ENCODE measurements at regions not wholly inside any gene's neighbourhood (a gene's known extent, or its start where the extent isn't known, plus 50 kb on each side); places are given as distances from the start of the nearest gene placed in this dataset.

- H3K4me3 ChIP-seq = no peak overlapping the region
- 69 to 73% methylated on average over 5 to 7 of the region's 7 CpGs for WGBS, 2 donors
- intact Hi-C loops (cut with DNase I; ENCODE audit: low total_unique reads) = loop anchor here (10.0 kb wide), 3 partner anchors 113 to 257 kb away; no protein-coding TSS in a partner anchor
- H3K27ac ChIP-seq = no peak overlapping the region
- TF ChIP-seq CTCF (IDR thresholded peaks at IDR 0.05) (no peak), POLR2A (IDR thresholded peaks at IDR 0.05) (no peak)
- no peaks in the 10 kb centered on the region for H3K9me3 ChIP-seq
- H3K4me1 ChIP-seq = peaks cover 5% of the 10 kb centered on the region
- no peaks in the 10 kb centered on the region for H3K36me3 ChIP-seq (ENCODE audit: low read depth, missing control alignments)
- DNase-seq = no peak
- H3K27me3 ChIP-seq = no peaks in the 10 kb centered on the region
Observed at GRCh38 chr12:132411457-132411856, 78.5 kb upstream of the FBRSL1 start.

GRCh38 chr12:132410849-132411248, 79.1 kb upstream of the FBRSL1 start:
- Histone ChIP-seq H3K4me1 (peaks cover 5% of the 10 kb centered on the region), H3K27me3 (no peaks in the 10 kb centered on the region)
- intact Hi-C loops (cut with DNase I; ENCODE audit: low total_unique reads) = loop anchor here (10.0 kb wide), 3 partner anchors 114 to 256 kb away; no protein-coding TSS in a partner anchor

GRCh38 chr12:132410296-132410625, 79.7 kb upstream of the FBRSL1 start:
- DNase-seq = no peak
- Histone ChIP-seq H3K27me3 (no peaks in the 10 kb centered on the region), H3K36me3 (ENCODE audit: low read depth, missing control alignments) (no peaks in the 10 kb centered on the region), H3K9me3 (no peaks in the 10 kb centered on the region), H3K27ac (no peak overlapping the region), H3K4me1 (peaks cover 5% of the 10 kb centered on the region), H3K4me3 (no peak overlapping the region)
- no peak for TF ChIP-seq POLR2A (IDR thresholded peaks at IDR 0.05)
- no peak for TF ChIP-seq CTCF (IDR thresholded peaks at IDR 0.05)
- WGBS, 2 donors = 89 to 100% methylated on average over 1 to 18 of the region's 18 CpGs
- intact Hi-C loops (cut with DNase I; ENCODE audit: low total_unique reads) = loop anchor here (10.0 kb wide), 3 partner anchors 115 to 255 kb away; no protein-coding TSS in a partner anchor

More at GRCh38 chr12:132410849-132411248, 79.1 kb upstream of the FBRSL1 start:
- no peak overlapping the region for H3K27ac ChIP-seq
- DNase-seq = no peak
- no peak overlapping the region for H3K4me3 ChIP-seq
- H3K9me3 ChIP-seq = no peaks in the 10 kb centered on the region
- 87 to 94% methylated on average over 9 to 14 of the region's 14 CpGs for WGBS, 2 donors
- TF ChIP-seq CTCF (IDR thresholded peaks at IDR 0.05) (no peak), POLR2A (IDR thresholded peaks at IDR 0.05) (no peak)
- no peaks in the 10 kb centered on the region for H3K36me3 ChIP-seq (ENCODE audit: low read depth, missing control alignments)

- Histone ChIP-seq H3K9me3 (no peaks in the 10 kb centered on the region), H3K4me3 (no peak overlapping the region), H3K27ac (no peak overlapping the region), H3K27me3 (no peaks in the 10 kb centered on the region), H3K36me3 (ENCODE audit: low read depth, missing control alignments) (no peaks in the 10 kb centered on the region), H3K4me1 (peaks cover under 1% of the 10 kb centered on the region)
- intact Hi-C loops (cut with DNase I; ENCODE audit: low total_unique reads) = loop anchor here (10.0 kb wide), 3 partner anchors 115 to 255 kb away; no protein-coding TSS in a partner anchor
- WGBS, 2 donors = 93 to 96% methylated on average over 23 to 40 of the region's 42 CpGs
- TF ChIP-seq CTCF (IDR thresholded peaks at IDR 0.05) (no peak), POLR2A (IDR thresholded peaks at IDR 0.05) (no peak)
- no peak for DNase-seq
Observed at GRCh38 chr12:132409495-132410295, 80.3 kb upstream of the FBRSL1 start.
